Lower leg skin (tissue), 3 donors: ENCODE measurements at regions not wholly inside any gene's neighbourhood (a gene's known extent, or its start where the extent isn't known, plus 50 kb on each side); places are given as distances from the start of the nearest gene placed in this dataset.

Experiments
- POLR2A ChIP-seq, 2 donors: fragments of 450-650 bp; IDR thresholded peaks; one replicate each; pipeline ENCODE4 v1.6.1; 2016 to 2017; ENCODE audit warnings: antibody characterized with exemption in 2 of 2, mild to moderate bottlenecking in 1 of 2, moderate library complexity in 1 of 2
- TF ChIP-seq, protein P1 (sequence below), 3 donors: fragments of 450-650 bp; IDR thresholded peaks; one replicate each; pipeline ENCODE4 v1.5.1; 2016; ENCODE audit warnings: antibody characterized with exemption in 3 of 3, mild to moderate bottlenecking in 3 of 3, moderate library complexity in 2 of 3

DNA sequence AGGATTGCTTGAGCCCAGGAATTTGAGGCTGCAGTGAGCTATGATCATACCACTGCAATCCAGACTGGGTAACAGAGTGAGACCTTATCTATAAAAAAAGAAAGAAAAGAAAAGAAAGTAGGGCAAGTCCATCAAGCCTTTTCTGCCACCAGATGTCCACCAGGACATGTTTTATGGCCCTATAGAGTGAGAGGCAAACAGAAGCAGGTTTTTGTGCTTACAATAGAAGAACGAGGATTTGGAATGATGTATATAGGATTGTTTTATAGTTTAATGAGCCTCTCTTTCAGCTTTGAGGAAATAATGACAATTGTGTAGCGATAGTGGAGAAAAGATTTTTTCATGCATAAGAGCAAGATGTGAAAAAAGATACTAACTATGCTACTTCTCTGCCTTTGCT is 480.5 kb downstream of the KLF12 start:
- TF ChIP-seq, protein P1, sequence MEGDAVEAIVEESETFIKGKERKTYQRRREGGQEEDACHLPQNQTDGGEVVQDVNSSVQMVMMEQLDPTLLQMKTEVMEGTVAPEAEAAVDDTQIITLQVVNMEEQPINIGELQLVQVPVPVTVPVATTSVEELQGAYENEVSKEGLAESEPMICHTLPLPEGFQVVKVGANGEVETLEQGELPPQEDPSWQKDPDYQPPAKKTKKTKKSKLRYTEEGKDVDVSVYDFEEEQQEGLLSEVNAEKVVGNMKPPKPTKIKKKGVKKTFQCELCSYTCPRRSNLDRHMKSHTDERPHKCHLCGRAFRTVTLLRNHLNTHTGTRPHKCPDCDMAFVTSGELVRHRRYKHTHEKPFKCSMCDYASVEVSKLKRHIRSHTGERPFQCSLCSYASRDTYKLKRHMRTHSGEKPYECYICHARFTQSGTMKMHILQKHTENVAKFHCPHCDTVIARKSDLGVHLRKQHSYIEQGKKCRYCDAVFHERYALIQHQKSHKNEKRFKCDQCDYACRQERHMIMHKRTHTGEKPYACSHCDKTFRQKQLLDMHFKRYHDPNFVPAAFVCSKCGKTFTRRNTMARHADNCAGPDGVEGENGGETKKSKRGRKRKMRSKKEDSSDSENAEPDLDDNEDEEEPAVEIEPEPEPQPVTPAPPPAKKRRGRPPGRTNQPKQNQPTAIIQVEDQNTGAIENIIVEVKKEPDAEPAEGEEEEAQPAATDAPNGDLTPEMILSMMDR (IDR thresholded peaks at IDR 0.05) = no peak
- no peak for TF ChIP-seq POLR2A (IDR thresholded peaks at IDR 0.05)
